ENCODE measurements at regions not wholly inside any gene's neighbourhood (a gene's known extent, or its start where the extent isn't known, plus 50 kb on each side); places are given as distances from the start of the nearest gene placed in this dataset.

DNA sequence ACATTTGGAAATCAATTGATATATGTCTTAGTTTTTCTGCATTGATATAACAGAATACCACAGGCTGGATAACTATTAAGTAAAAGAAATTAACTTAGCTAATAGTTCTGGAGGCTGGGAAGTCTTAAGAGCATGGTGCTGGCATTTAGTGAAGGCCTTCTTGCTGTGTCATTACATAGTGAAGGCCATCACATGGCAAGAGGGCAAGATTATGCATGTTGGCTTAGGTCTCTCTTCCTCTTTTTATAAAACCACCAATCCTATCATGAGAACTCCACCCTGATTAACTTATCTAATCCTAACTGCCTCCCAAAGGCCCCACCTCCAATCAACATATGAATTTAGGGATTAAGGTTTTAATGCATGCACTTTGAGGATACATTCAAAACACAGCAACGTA is 225.5 kb upstream of the VRK2 start (continued):
- TF ChIP-seq, protein P1, sequence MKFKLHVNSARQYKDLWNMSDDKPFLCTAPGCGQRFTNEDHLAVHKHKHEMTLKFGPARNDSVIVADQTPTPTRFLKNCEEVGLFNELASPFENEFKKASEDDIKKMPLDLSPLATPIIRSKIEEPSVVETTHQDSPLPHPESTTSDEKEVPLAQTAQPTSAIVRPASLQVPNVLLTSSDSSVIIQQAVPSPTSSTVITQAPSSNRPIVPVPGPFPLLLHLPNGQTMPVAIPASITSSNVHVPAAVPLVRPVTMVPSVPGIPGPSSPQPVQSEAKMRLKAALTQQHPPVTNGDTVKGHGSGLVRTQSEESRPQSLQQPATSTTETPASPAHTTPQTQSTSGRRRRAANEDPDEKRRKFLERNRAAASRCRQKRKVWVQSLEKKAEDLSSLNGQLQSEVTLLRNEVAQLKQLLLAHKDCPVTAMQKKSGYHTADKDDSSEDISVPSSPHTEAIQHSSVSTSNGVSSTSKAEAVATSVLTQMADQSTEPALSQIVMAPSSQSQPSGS (IDR thresholded peaks at IDR 0.05; ENCODE audit: low read length), result no peak
- no peak for TF ChIP-seq JUN (IDR thresholded peaks at IDR 0.05; ENCODE audit: low read depth, low read length)
- TF ChIP-seq TBP (IDR thresholded peaks at IDR 0.05; ENCODE audit: low read depth, low read length), result no peak
- no peak for TF ChIP-seq CBX8 (IDR thresholded peaks at IDR 0.05; ENCODE audit: borderline replicate concordance, low read depth, low read length)
- TF ChIP-seq, protein P2, sequence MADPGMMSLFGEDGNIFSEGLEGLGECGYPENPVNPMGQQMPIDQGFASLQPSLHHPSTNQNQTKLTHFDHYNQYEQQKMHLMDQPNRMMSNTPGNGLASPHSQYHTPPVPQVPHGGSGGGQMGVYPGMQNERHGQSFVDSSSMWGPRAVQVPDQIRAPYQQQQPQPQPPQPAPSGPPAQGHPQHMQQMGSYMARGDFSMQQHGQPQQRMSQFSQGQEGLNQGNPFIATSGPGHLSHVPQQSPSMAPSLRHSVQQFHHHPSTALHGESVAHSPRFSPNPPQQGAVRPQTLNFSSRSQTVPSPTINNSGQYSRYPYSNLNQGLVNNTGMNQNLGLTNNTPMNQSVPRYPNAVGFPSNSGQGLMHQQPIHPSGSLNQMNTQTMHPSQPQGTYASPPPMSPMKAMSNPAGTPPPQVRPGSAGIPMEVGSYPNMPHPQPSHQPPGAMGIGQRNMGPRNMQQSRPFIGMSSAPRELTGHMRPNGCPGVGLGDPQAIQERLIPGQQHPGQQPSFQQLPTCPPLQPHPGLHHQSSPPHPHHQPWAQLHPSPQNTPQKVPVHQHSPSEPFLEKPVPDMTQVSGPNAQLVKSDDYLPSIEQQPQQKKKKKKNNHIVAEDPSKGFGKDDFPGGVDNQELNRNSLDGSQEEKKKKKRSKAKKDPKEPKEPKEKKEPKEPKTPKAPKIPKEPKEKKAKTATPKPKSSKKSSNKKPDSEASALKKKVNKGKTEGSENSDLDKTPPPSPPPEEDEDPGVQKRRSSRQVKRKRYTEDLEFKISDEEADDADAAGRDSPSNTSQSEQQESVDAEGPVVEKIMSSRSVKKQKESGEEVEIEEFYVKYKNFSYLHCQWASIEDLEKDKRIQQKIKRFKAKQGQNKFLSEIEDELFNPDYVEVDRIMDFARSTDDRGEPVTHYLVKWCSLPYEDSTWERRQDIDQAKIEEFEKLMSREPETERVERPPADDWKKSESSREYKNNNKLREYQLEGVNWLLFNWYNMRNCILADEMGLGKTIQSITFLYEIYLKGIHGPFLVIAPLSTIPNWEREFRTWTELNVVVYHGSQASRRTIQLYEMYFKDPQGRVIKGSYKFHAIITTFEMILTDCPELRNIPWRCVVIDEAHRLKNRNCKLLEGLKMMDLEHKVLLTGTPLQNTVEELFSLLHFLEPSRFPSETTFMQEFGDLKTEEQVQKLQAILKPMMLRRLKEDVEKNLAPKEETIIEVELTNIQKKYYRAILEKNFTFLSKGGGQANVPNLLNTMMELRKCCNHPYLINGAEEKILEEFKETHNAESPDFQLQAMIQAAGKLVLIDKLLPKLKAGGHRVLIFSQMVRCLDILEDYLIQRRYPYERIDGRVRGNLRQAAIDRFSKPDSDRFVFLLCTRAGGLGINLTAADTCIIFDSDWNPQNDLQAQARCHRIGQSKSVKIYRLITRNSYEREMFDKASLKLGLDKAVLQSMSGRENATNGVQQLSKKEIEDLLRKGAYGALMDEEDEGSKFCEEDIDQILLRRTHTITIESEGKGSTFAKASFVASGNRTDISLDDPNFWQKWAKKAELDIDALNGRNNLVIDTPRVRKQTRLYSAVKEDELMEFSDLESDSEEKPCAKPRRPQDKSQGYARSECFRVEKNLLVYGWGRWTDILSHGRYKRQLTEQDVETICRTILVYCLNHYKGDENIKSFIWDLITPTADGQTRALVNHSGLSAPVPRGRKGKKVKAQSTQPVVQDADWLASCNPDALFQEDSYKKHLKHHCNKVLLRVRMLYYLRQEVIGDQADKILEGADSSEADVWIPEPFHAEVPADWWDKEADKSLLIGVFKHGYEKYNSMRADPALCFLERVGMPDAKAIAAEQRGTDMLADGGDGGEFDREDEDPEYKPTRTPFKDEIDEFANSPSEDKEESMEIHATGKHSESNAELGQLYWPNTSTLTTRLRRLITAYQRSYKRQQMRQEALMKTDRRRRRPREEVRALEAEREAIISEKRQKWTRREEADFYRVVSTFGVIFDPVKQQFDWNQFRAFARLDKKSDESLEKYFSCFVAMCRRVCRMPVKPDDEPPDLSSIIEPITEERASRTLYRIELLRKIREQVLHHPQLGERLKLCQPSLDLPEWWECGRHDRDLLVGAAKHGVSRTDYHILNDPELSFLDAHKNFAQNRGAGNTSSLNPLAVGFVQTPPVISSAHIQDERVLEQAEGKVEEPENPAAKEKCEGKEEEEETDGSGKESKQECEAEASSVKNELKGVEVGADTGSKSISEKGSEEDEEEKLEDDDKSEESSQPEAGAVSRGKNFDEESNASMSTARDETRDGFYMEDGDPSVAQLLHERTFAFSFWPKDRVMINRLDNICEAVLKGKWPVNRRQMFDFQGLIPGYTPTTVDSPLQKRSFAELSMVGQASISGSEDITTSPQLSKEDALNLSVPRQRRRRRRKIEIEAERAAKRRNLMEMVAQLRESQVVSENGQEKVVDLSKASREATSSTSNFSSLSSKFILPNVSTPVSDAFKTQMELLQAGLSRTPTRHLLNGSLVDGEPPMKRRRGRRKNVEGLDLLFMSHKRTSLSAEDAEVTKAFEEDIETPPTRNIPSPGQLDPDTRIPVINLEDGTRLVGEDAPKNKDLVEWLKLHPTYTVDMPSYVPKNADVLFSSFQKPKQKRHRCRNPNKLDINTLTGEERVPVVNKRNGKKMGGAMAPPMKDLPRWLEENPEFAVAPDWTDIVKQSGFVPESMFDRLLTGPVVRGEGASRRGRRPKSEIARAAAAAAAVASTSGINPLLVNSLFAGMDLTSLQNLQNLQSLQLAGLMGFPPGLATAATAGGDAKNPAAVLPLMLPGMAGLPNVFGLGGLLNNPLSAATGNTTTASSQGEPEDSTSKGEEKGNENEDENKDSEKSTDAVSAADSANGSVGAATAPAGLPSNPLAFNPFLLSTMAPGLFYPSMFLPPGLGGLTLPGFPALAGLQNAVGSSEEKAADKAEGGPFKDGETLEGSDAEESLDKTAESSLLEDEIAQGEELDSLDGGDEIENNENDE (IDR thresholded peaks at IDR 0.05; ENCODE audit: insufficient replicate concordance, low read length), result no peak

Measured in H1 (cell line).